ENCODE measurements at regions not wholly inside any gene's neighbourhood (a gene's known extent, or its start where the extent isn't known, plus 50 kb on each side); places are given as distances from the start of the nearest gene placed in this dataset.

- H3K36me3 ChIP-seq = no peaks in the 10 kb centered on the region
- H3K27me3 ChIP-seq (replicated peaks; ENCODE audit: insufficient read depth) = no peaks in the 10 kb centered on the region
- TF ChIP-seq POLR2A (IDR thresholded peaks at IDR 0.05) = no peak
- no peaks in the 10 kb centered on the region for H3K9me3 ChIP-seq
- intact Hi-C loops (cut with DNase I) = no loop called here
- WGBS = 98% methylated on average over 3 of the region's 3 CpGs
- no peak for DNase-seq (ENCODE audit: low spot score)
- no peak overlapping the region for H3K27ac ChIP-seq
- no peak overlapping the region for H3K4me3 ChIP-seq
- H3K4me1 ChIP-seq (replicated peaks) = no peaks in the 10 kb centered on the region
Observed at GRCh38 chr21:39047046-39047445, 136.2 kb downstream of the PSMG1 start.

- H3K27ac ChIP-seq = no peak overlapping the region
- no peaks in the 10 kb centered on the region for H3K36me3 ChIP-seq
- TF ChIP-seq POLR2A (IDR thresholded peaks at IDR 0.05) (no peak), CTCF (IDR thresholded peaks at IDR 0.05) (no peak), POLR2AphosphoS5 (IDR thresholded peaks at IDR 0.05) (no peak)
- no peaks in the 10 kb centered on the region for H3K9me3 ChIP-seq
- DNase-seq (ENCODE audit: low spot score) = no peak
- no peak overlapping the region for H3K4me3 ChIP-seq
- no peaks in the 10 kb centered on the region for H3K4me1 ChIP-seq (replicated peaks)
- 95% methylated on average over 9 of the region's 9 CpGs for WGBS
- H3K27me3 ChIP-seq (replicated peaks; ENCODE audit: insufficient read depth) = no peaks in the 10 kb centered on the region
- intact Hi-C loops (cut with DNase I) = no loop called here
Observed at GRCh38 chr21:39046236-39046916, 136.9 kb downstream of the PSMG1 start.

GRCh38 chr21:39041816-39042215, 141.4 kb downstream of the PSMG1 start:
- intact Hi-C loops (cut with DNase I) = no loop called here
- TF ChIP-seq POLR2A (IDR thresholded peaks at IDR 0.05) (no peak), POLR2AphosphoS5 (IDR thresholded peaks at IDR 0.05) (no peak)
- WGBS = 80% methylated on average over 4 of the region's 4 CpGs
- Histone ChIP-seq H3K4me3 (no peak overlapping the region), H3K9me3 (no peaks in the 10 kb centered on the region), H3K36me3 (no peaks in the 10 kb centered on the region), H3K4me1 (replicated peaks) (no peaks in the 10 kb centered on the region), H3K27ac (no peak overlapping the region), H3K27me3 (replicated peaks; ENCODE audit: insufficient read depth) (no peaks in the 10 kb centered on the region)
- DNase-seq (ENCODE audit: low spot score) = no peak

GRCh38 chr21:39040494-39041110, 142.6 kb downstream of the PSMG1 start:
- no peak overlapping the region for H3K4me3 ChIP-seq
- no peaks in the 10 kb centered on the region for H3K27me3 ChIP-seq (replicated peaks; ENCODE audit: insufficient read depth)
- DNase-seq (ENCODE audit: low spot score) = no peak
- H3K27ac ChIP-seq = no peak overlapping the region
- no peaks in the 10 kb centered on the region for H3K36me3 ChIP-seq
- 76% methylated on average over 5 of the region's 5 CpGs for WGBS
- H3K4me1 ChIP-seq (replicated peaks) = no peaks in the 10 kb centered on the region
- intact Hi-C loops (cut with DNase I) = no loop called here
- H3K9me3 ChIP-seq = no peaks in the 10 kb centered on the region
- TF ChIP-seq POLR2A (IDR thresholded peaks at IDR 0.05) (no peak), CTCF (IDR thresholded peaks at IDR 0.05) (no peak), POLR2AphosphoS5 (IDR thresholded peaks at IDR 0.05) (no peak)

GRCh38 chr21:39037807-39038405, 145.3 kb downstream of the PSMG1 start:
- 96% methylated on average over 11 of the region's 11 CpGs for WGBS
- intact Hi-C loops (cut with DNase I) = no loop called here

More at GRCh38 chr21:39037807-39038405, 145.3 kb downstream of the PSMG1 start:
- Histone ChIP-seq H3K4me1 (replicated peaks) (no peaks in the 10 kb centered on the region), H3K27ac (no peak overlapping the region), H3K36me3 (no peaks in the 10 kb centered on the region), H3K4me3 (no peak overlapping the region), H3K9me3 (no peaks in the 10 kb centered on the region), H3K27me3 (replicated peaks; ENCODE audit: insufficient read depth) (no peaks in the 10 kb centered on the region)
- TF ChIP-seq POLR2AphosphoS5 (IDR thresholded peaks at IDR 0.05) (no peak), CTCF (IDR thresholded peaks at IDR 0.05) (no peak), POLR2A (IDR thresholded peaks at IDR 0.05) (no peak)
- no peak for DNase-seq (ENCODE audit: low spot score)

All from prostate gland (tissue), 2 donors.